H1 (cell line): ENCODE measurements at regions not wholly inside any gene's neighbourhood (a gene's known extent, or its start where the extent isn't known, plus 50 kb on each side); places are given as distances from the start of the nearest gene placed in this dataset.

Experiments used
- CTCF ChIA-PET: fragments of 300-600 bp; sonication (Branson Sonifier 250); formaldehyde crosslinking; loops from one replicate; lab custom pipeline; 2021; ENCODE audit not compliant: partially characterized antibody; lab: Charles Lee
- POLR2A ChIA-PET: fragments of 300-600 bp; sonication (Branson Sonifier 250); formaldehyde crosslinking; loops from one replicate; lab custom pipeline; 2021; ENCODE audit warnings: inconsistent platforms; ENCODE audit not compliant: partially characterized antibody; lab: Charles Lee
- DNase-seq, 2 experiments: peaks; one replicate each; pipeline versions ENCODE4 v3.0.0 to v3.0.0-alpha.2; 2010 to 2022; ENCODE audit warnings: low spot score in 2 of 2, low read depth in 1 of 2, mixed read lengths in 1 of 2
- FAIRE-seq: peaks from 2 replicates; lab custom pipeline; 2011; peaks lifted over from hg19 to GRCh38; lab: Jason Lieb, UNC
- H2AFZ ChIP-seq: 2 replicates; pipeline ENCODE4 v1.8.1; 2012; ENCODE audit warnings: low read length, inconsistent platforms
- H2AK5ac ChIP-seq: 2 replicates; pipeline ENCODE4 v1.6.1; 2013; ENCODE audit warnings: low read depth, low read length
- H2BK120ac ChIP-seq: replicated peaks from 2 replicates; pipeline ENCODE3; 2013; ENCODE audit warnings: low read depth, low read length, inconsistent platforms
- H2BK12ac ChIP-seq: 2 replicates; pipeline ENCODE4 v1.6.1; 2013; ENCODE audit warnings: low read depth, low read length
- H2BK15ac ChIP-seq: 2 replicates; pipeline ENCODE4 v1.6.1; 2013; ENCODE audit warnings: low read length
- H2BK20ac ChIP-seq: 2 replicates; pipeline ENCODE4 v1.6.1; 2013; ENCODE audit warnings: low read length
- H2BK5ac ChIP-seq: 2 replicates; pipeline ENCODE4 v1.6.1; 2013; ENCODE audit warnings: low read depth, low read length
- H3K14ac ChIP-seq: 2 replicates; pipeline ENCODE4 v1.6.1; 2013; ENCODE audit warnings: inconsistent platforms; ENCODE audit not compliant: insufficient read length
- H3K18ac ChIP-seq: 2 replicates; pipeline ENCODE4 v1.6.1; 2013; ENCODE audit warnings: low read length; ENCODE audit errors: extremely low read depth
- H3K23ac ChIP-seq: 2 replicates; pipeline ENCODE4 v1.6.1; 2013; ENCODE audit warnings: inconsistent platforms; ENCODE audit not compliant: insufficient read length
- H3K23me2 ChIP-seq: 2 replicates; pipeline ENCODE4 v1.6.1; 2013; ENCODE audit warnings: low read depth, low read length
- H3K27ac ChIP-seq: 2 replicates; pipeline ENCODE4 v1.6.1; 2011; ENCODE audit warnings: low read depth, low read length, inconsistent platforms
- H3K27me3 ChIP-seq, 4 experiments: replicated peaks in 1 of 4; 1 replicate in 1 of 4; 2 replicates in 3 of 4; pipeline versions ENCODE4 v1.6.1 to v1.8.1; 2011 to 2013; ENCODE audit warnings: low read length in 3 of 4, mild to moderate bottlenecking in 3 of 4, inconsistent platforms in 2 of 4, mixed read lengths in 2 of 4, moderate library complexity in 1 of 4; ENCODE audit not compliant: control insufficient read depth in 3 of 4, insufficient read depth in 3 of 4; ENCODE audit errors: extremely low read depth in 1 of 4
- H3K36me3 ChIP-seq, 4 experiments: 2 replicates each; pipeline versions ENCODE4 v1.6.1 to v1.8.1; 2011 to 2013; ENCODE audit warnings: mild to moderate bottlenecking in 4 of 4, low read length in 3 of 4, moderate library complexity in 2 of 4, control low read depth in 1 of 4, inconsistent platforms in 1 of 4; ENCODE audit not compliant: insufficient read depth in 4 of 4, control insufficient read depth in 2 of 4
- H3K4ac ChIP-seq: replicated peaks from 2 replicates; pipeline ENCODE3; 2013; ENCODE audit warnings: low read length, low read depth, mixed read lengths, inconsistent platforms; ENCODE audit not compliant: insufficient read length
- H3K4me1 ChIP-seq, 4 experiments: replicated peaks in 1 of 4; 1 replicate in 1 of 4; 2 replicates in 3 of 4; pipeline versions ENCODE4 v1.6.1 to v1.8.1; 2011 to 2013; ENCODE audit warnings: low read length in 3 of 4, inconsistent platforms in 2 of 4, mixed read lengths in 1 of 4; ENCODE audit not compliant: insufficient read depth in 4 of 4, control insufficient read depth in 3 of 4
- H3K4me2 ChIP-seq, 2 experiments: 2 replicates each; pipeline versions ENCODE4 v1.6.1 to v1.8.1; 2011 to 2013; ENCODE audit warnings: low read depth in 2 of 2, low read length in 2 of 2, control low read depth in 1 of 2, inconsistent platforms in 1 of 2, mild to moderate bottlenecking in 1 of 2; ENCODE audit not compliant: insufficient read depth in 1 of 2
- H3K4me3 ChIP-seq, 4 experiments: fragments of 200-600, 300-600 bp in 1 of 4; sonication (generic), shearing (Covaris generic), sonication (Bioruptor Twin) in 1 of 4; 2 replicates each; pipeline versions ENCODE4 v1.5.1 to v1.8.1; 2011 to 2016; ENCODE audit warnings: low read length in 4 of 4, low read depth in 3 of 4, control low read depth in 2 of 4, inconsistent platforms in 2 of 4, mild to moderate bottlenecking in 2 of 4, mixed read lengths in 1 of 4, moderate library complexity in 1 of 4; ENCODE audit not compliant: insufficient read depth in 2 of 4; ENCODE audit errors: extremely low read depth in 1 of 4
- H3K56ac ChIP-seq: replicated peaks from 2 replicates; pipeline ENCODE3; 2013; ENCODE audit warnings: low read depth, mild to moderate bottlenecking, mixed read lengths, low read length, inconsistent platforms; ENCODE audit not compliant: insufficient read length
- H3K79me1 ChIP-seq: 2 replicates; pipeline ENCODE4 v1.6.1; 2013; ENCODE audit warnings: low read depth, low read length, control low read depth
- H3K79me2 ChIP-seq, 2 experiments: 2 replicates each; pipeline versions ENCODE4 v1.6.1 to v1.8.1; 2012 to 2013; ENCODE audit warnings: low read length in 2 of 2, mild to moderate bottlenecking in 2 of 2, inconsistent platforms in 1 of 2; ENCODE audit not compliant: insufficient read depth in 2 of 2, control insufficient read depth in 1 of 2
- H3K9ac ChIP-seq, 4 experiments: replicated peaks in 1 of 4; 1 replicate in 1 of 4; 2 replicates in 3 of 4; pipeline versions ENCODE4 v1.6.1 to v1.8.1; 2011 to 2013; ENCODE audit warnings: low read depth in 3 of 4, low read length in 3 of 4, control low read depth in 2 of 4, mild to moderate bottlenecking in 2 of 4, moderate library complexity in 2 of 4, inconsistent platforms in 1 of 4; ENCODE audit errors: extremely low read depth in 1 of 4
- H3K9me3 ChIP-seq, 2 experiments: 2 replicates each; pipeline versions ENCODE4 v1.6.1 to v1.8.1; 2012 to 2013; ENCODE audit warnings: mild to moderate bottlenecking in 2 of 2, moderate library complexity in 2 of 2, control low read depth in 1 of 2, inconsistent platforms in 1 of 2, low read depth in 1 of 2, low read length in 1 of 2, mixed read lengths in 1 of 2; ENCODE audit not compliant: insufficient read depth in 2 of 2
- H4K20me1 ChIP-seq, 2 experiments: replicated peaks in 1 of 2; 2 replicates each; pipeline versions ENCODE3 to v1.8.1; 2011 to 2013; ENCODE audit warnings: inconsistent platforms in 2 of 2, low read length in 2 of 2, mild to moderate bottlenecking in 1 of 2; ENCODE audit not compliant: insufficient read depth in 2 of 2, control insufficient read depth in 1 of 2
- H4K5ac ChIP-seq: 2 replicates; pipeline ENCODE4 v1.6.1; 2013; ENCODE audit warnings: low read length, low read depth, mixed read lengths, inconsistent platforms; ENCODE audit not compliant: insufficient read length
- H4K8ac ChIP-seq: 2 replicates; pipeline ENCODE4 v1.8.0; 2013; ENCODE audit warnings: mild to moderate bottlenecking, moderate library complexity, low read length, inconsistent platforms; ENCODE audit not compliant: insufficient read depth; ENCODE audit errors: extremely low read depth
- H4K91ac ChIP-seq: replicated peaks from 2 replicates; pipeline ENCODE3; 2013; ENCODE audit warnings: low read length, mixed read lengths, inconsistent platforms; ENCODE audit not compliant: insufficient read length
- BACH1 ChIP-seq: IDR thresholded peaks from 2 replicates; pipeline ENCODE4 v1.6.1; 2012; ENCODE audit warnings: low read length, improper control_type of control experiment
- CBX8 ChIP-seq: fragments of 300-800, 300-1000 bp; sonication (generic); IDR thresholded peaks from 2 replicates; pipeline ENCODE4 v1.7.1; 2016; ENCODE audit warnings: low read depth, low read length, borderline replicate concordance
- CREB1 ChIP-seq: IDR thresholded peaks from 2 replicates; pipeline ENCODE4 v1.6.1; 2012; ENCODE audit warnings: inconsistent platforms
- CTBP2 ChIP-seq: IDR thresholded peaks from 2 replicates; pipeline ENCODE4 v1.7.0; 2011; ENCODE audit warnings: borderline replicate concordance, mild to moderate bottlenecking, moderate library complexity, mixed read lengths, low read length; ENCODE audit not compliant: insufficient read depth, insufficient read length
- EZH2 ChIP-seq: fragments of 200-600 bp; sonication (generic); IDR thresholded peaks from 2 replicates; pipeline ENCODE4 v1.7.1; 2012; ENCODE audit warnings: low read depth, mild to moderate bottlenecking, moderate library complexity, low read length, inconsistent platforms; ENCODE audit not compliant: severe bottlenecking
- MAX ChIP-seq: IDR thresholded peaks from 2 replicates; pipeline ENCODE4 v1.6.1; 2012; ENCODE audit warnings: inconsistent platforms
- POLR2A ChIP-seq, 2 experiments: IDR thresholded peaks; 1 replicate in 1 of 2; 2 replicates in 1 of 2; pipeline ENCODE4 v1.6.1; 2011; ENCODE audit warnings: low read depth in 2 of 2, low read length in 2 of 2, mild to moderate bottlenecking in 2 of 2; ENCODE audit errors: control extremely low read depth in 1 of 2
- POLR2AphosphoS5 ChIP-seq: IDR thresholded peaks from 2 replicates; pipeline ENCODE4 v1.6.1; 2011; ENCODE audit warnings: low read depth, low read length
- RBBP5 ChIP-seq: IDR thresholded peaks from 2 replicates; pipeline ENCODE4 v1.7.1; 2012; ENCODE audit warnings: low read depth, mild to moderate bottlenecking, inconsistent platforms, low read length, moderate library complexity, borderline replicate concordance
- SIX5 ChIP-seq: IDR thresholded peaks from 2 replicates; pipeline ENCODE4 v1.6.1; 2011; ENCODE audit warnings: mild to moderate bottlenecking, low read depth, low read length
- SP1 ChIP-seq: IDR thresholded peaks from 2 replicates; pipeline ENCODE4 v1.6.1; 2011; ENCODE audit warnings: low read depth, low read length
- TCF12 ChIP-seq: IDR thresholded peaks from 2 replicates; pipeline ENCODE4 v1.6.1; 2011; ENCODE audit warnings: low read depth, mild to moderate bottlenecking, low read length
- ZNF274 ChIP-seq: IDR thresholded peaks from 2 replicates; pipeline ENCODE4 v1.7.0; 2012; ENCODE audit warnings: low read length, borderline replicate concordance; ENCODE audit errors: extremely low read depth
- WGBS, 2 experiments: shearing (Covaris generic) in 1 of 2; methylation state at CpG; one replicate each; pipeline versions ENCODE4 v1.1.6 to v1.1.7; 2013 to 2015; ENCODE audit warnings: low lambda C conversion rate in 2 of 2, mixed read lengths in 2 of 2, inconsistent platforms in 1 of 2, low coverage in 1 of 2, missing lambda C conversion rate in 1 of 2; ENCODE audit not compliant: insufficient replicate concordance in 2 of 2, insufficient coverage in 1 of 2, insufficient read length in 1 of 2; ENCODE audit errors: extremely low coverage in 1 of 2, missing lambda C conversion rate in 1 of 2; 5-methylcytosine and 5-hydroxymethylcytosine counted together

GRCh38 chr18:78645216-78645615 is 334.4 kb upstream of the SALL3 start:
- ChIA-PET CTCF (no interaction called here), POLR2A (no interaction called here)
- H3K23ac ChIP-seq, result no peak overlapping the region
- H4K5ac ChIP-seq, result no peak overlapping the region
- H3K27me3 ChIP-seq, result no peaks in the 10 kb centered on the region
- H2BK5ac ChIP-seq, result no peak overlapping the region
- H3K4me3 ChIP-seq, result no peak overlapping the region
- H2BK20ac ChIP-seq, result no peak overlapping the region
- H3K14ac ChIP-seq, result no peak overlapping the region
- H2BK120ac ChIP-seq, result no peak overlapping the region
- H3K36me3 ChIP-seq, result no peaks in the 10 kb centered on the region
- H3K27ac ChIP-seq, result no peak overlapping the region
- no peak overlapping the region for H2AFZ ChIP-seq
- H3K9me3 ChIP-seq, result peaks cover 3 to 4% of the 10 kb centered on the region in 2 experiments; a peak in 1 of 4 replicates
- H3K79me2 ChIP-seq, result no peaks in the 10 kb centered on the region
- TF ChIP-seq POLR2A (IDR thresholded peaks at IDR 0.05; ENCODE audit: control extremely low read depth in 1 of 2, low read depth in 2 of 2, low read length in 2 of 2) (no peak), SIX5 (no peak), TCF12 (no peak), RBBP5 (no peak), EZH2 (no peak), SP1 (no peak), ZNF274 (no peak), BACH1 (no peak), CTBP2 (no peak), POLR2AphosphoS5 (no peak), MAX (no peak), CREB1 (no peak), CBX8 (no peak)
- H2BK12ac ChIP-seq, result no peak overlapping the region
- no peak overlapping the region for H4K91ac ChIP-seq
- WGBS, 2 experiments, result 95% methylated on average over 20 of the region's 20 CpGs; no CpG with 5 or more reads in 1 of the 2 experiments
- no peak overlapping the region for H3K56ac ChIP-seq
- no peak overlapping the region for H3K9ac ChIP-seq
- FAIRE-seq (no peak), DNase-seq (no peak)
- no peak overlapping the region for H4K8ac ChIP-seq
- no peaks in the 10 kb centered on the region for H3K4me1 ChIP-seq
- no peaks in the 10 kb centered on the region; the same call in 1 of the 2 replicates for H3K23me2 ChIP-seq
- H3K4me2 ChIP-seq, result no peak overlapping the region
- H3K79me1 ChIP-seq, result 0 out of 2 replicates have a peak, but pooled peaks cover 3% of the 10 kb centered on the region
- no peak overlapping the region for H2AK5ac ChIP-seq
- no peaks in the 10 kb centered on the region for H4K20me1 ChIP-seq
- no peak overlapping the region for H3K4ac ChIP-seq
- no peak overlapping the region for H2BK15ac ChIP-seq
- no peak overlapping the region for H3K18ac ChIP-seq
